K562 (cell line): ENCODE measurements at regions not wholly inside any gene's neighbourhood (a gene's known extent, or its start where the extent isn't known, plus 50 kb on each side); places are given as distances from the start of the nearest gene placed in this dataset.

Experiments
- ATAC-seq: fragments of 200-7000 bp; cut with Tn5 transposase; 3 replicates; pipeline ENCODE4 v1.9.1; 2020; ENCODE audit warnings: moderate library complexity
- BruUV-seq: library from RNA; stranded (reverse); fragments of 400-500 nt; replicated peaks from 2 replicates; lab custom pipeline; 2021; lab: Mats Ljungman, UMichigan
- CTCF ChIA-PET: fragments of 300-600 bp; formaldehyde crosslinking; extraction: SDS; loops from one replicate; lab custom pipeline; 2021; ENCODE audit warnings: low intra/inter-chr PET ratio; lab: Yijun Ruan, JAX
- POLR2A ChIA-PET: fragments of 300-600, 350-650 bp; sonication (Branson Sonifier 250); formaldehyde crosslinking; extraction: SDS; loops from one replicate; lab custom pipeline; 2021; ENCODE audit warnings: antibody characterized with exemption, inconsistent platforms; lab: Yijun Ruan, JAX
- DNase-seq, 4 experiments: peaks; one replicate each; pipeline versions ENCODE4 v3.0.0 to v3.0.0-alpha.2; 2011 to 2018; ENCODE audit warnings: low spot score in 3 of 4, mixed read lengths in 3 of 4; ENCODE audit errors: extremely low read depth in 1 of 4
- FAIRE-seq: peaks from 2 replicates; lab custom pipeline; 2011; peaks lifted over from hg19 to GRCh38; lab: Jason Lieb, UNC
- H2AFZ ChIP-seq: 2 replicates; pipeline ENCODE4 v1.6.0; 2011; ENCODE audit warnings: low read depth, low read length, control low read depth, inconsistent platforms
- H3K27ac ChIP-seq: fragments of 200-600 bp; 3 replicates; pipeline ENCODE4 v1.8.0; 2011; ENCODE audit warnings: low read depth, mild to moderate bottlenecking, control low read depth, inconsistent platforms, low read length, moderate library complexity, mixed read lengths; ENCODE audit errors: extremely low read depth
- H3K27me3 ChIP-seq, 2 experiments: fragments of 300-600 bp in 1 of 2; 2 replicates in 1 of 2; 3 replicates in 1 of 2; pipeline versions ENCODE4 v1.6.0 to v1.8.0; 2011; ENCODE audit warnings: inconsistent platforms in 2 of 2, low read length in 2 of 2, mild to moderate bottlenecking in 1 of 2, mixed read lengths in 1 of 2, moderate library complexity in 1 of 2; ENCODE audit not compliant: control insufficient read depth in 2 of 2, insufficient read depth in 2 of 2
- H3K36me3 ChIP-seq: fragments of 300-600 bp; 3 replicates; pipeline ENCODE4 v1.8.0; 2011; ENCODE audit warnings: mild to moderate bottlenecking, low read length, inconsistent platforms; ENCODE audit not compliant: control insufficient read depth, insufficient read depth
- H3K4me1 ChIP-seq, 2 experiments: fragments of 200-600 bp in 1 of 2; replicated peaks in 1 of 2; 2 replicates in 1 of 2; 3 replicates in 1 of 2; pipeline versions ENCODE4 v1.5.1 to v1.8.0; 2011; ENCODE audit warnings: inconsistent platforms in 2 of 2, low read length in 2 of 2, mild to moderate bottlenecking in 1 of 2, mixed read lengths in 1 of 2, moderate library complexity in 1 of 2; ENCODE audit not compliant: control insufficient read depth in 2 of 2, insufficient read depth in 2 of 2
- H3K4me2 ChIP-seq: 2 replicates; pipeline ENCODE4 v1.6.1; 2011; ENCODE audit warnings: low read length, control low read depth, inconsistent platforms, mixed read lengths; ENCODE audit not compliant: insufficient read depth
- H3K4me3 ChIP-seq: fragments of 200-600 bp; sonication (generic), shearing (Covaris generic); 2 replicates; pipeline ENCODE4 v1.5.1; 2016; ENCODE audit warnings: control low read depth, inconsistent platforms
- H3K79me2 ChIP-seq: fragments of 200-600 bp; 3 replicates; pipeline ENCODE4 v1.8.0; 2011; ENCODE audit warnings: low read length, inconsistent platforms; ENCODE audit not compliant: control insufficient read depth, insufficient read depth
- H3K9ac ChIP-seq, 2 experiments: 2 replicates each; pipeline versions ENCODE4 v1.6.0 to v1.6.1; 2011; ENCODE audit warnings: low read depth in 2 of 2, low read length in 2 of 2, control low read depth in 1 of 2, inconsistent platforms in 1 of 2, mild to moderate bottlenecking in 1 of 2, mixed read lengths in 1 of 2; ENCODE audit not compliant: insufficient read depth in 1 of 2
- H3K9me1 ChIP-seq: one replicate; pipeline ENCODE4 v1.6.0; 2011; ENCODE audit warnings: inconsistent platforms, mild to moderate bottlenecking, low read length, moderate library complexity; ENCODE audit not compliant: control insufficient read depth, insufficient read depth
- H3K9me3 ChIP-seq: replicated peaks from 2 replicates; pipeline ENCODE4 v1.5.1; 2011; ENCODE audit warnings: low read depth, low read length, inconsistent platforms; ENCODE audit not compliant: control insufficient read depth, insufficient read depth
- H4K20me1 ChIP-seq: replicated peaks from 2 replicates; pipeline ENCODE4 v1.6.1; 2011; ENCODE audit warnings: low read length, inconsistent platforms, mixed read lengths; ENCODE audit not compliant: control insufficient read depth, insufficient read depth
- CBFB ChIP-seq: sonication (generic); formaldehyde crosslinking; IDR thresholded peaks from 2 replicates; pipeline ENCODE4 v1.4.0; 2020; ENCODE audit warnings: mild to moderate bottlenecking, missing genetic modification reagents
- GMEB1 ChIP-seq: fragments of 250-450 bp; sonication (Bioruptor Pico); IDR thresholded peaks from 2 replicates; pipeline ENCODE4 v1.4.0; 2020; ENCODE audit warnings: mild to moderate bottlenecking
- WGBS: fragments of 100-300 bp; shearing (Covaris generic); methylation state at CpG from one replicate; pipeline ENCODE4 v1.1.6; 2016; ENCODE audit warnings: low coverage, mixed read lengths; ENCODE audit not compliant: insufficient coverage; ENCODE audit errors: missing lambda C conversion rate; 5-methylcytosine and 5-hydroxymethylcytosine counted together
- in situ Hi-C: fragments of 300-500 bp; cut with MboI; formaldehyde crosslinking; loops from 4 replicates; pipeline ENCODE4 v1.15.0; 2018; ENCODE audit warnings: inconsistent platforms, mixed read lengths
- intact Hi-C: fragments of 100-400 bp; cut with micrococcal nuclease; formaldehyde crosslinking; loops from 2 replicates; pipeline ENCODE4 v1.14.2; 2022

- in situ Hi-C loops, result no loop called here
- ChIA-PET CTCF (no interaction called here), POLR2A (no interaction called here)
- no peak overlapping the region for H3K4me2 ChIP-seq
- 2% methylated on average over 6 of the region's 6 CpGs for WGBS
- no peaks in the 10 kb centered on the region for H3K9me1 ChIP-seq
- no peak for TF ChIP-seq GMEB1 (CRISPR knock-in tag)
- no peaks in the 10 kb centered on the region for H4K20me1 ChIP-seq
- no peak overlapping the region for H3K27ac ChIP-seq
- no peak for FAIRE-seq
- H3K79me2 ChIP-seq, result no peaks in the 10 kb centered on the region
- DNase-seq, result no peak
- no peak for ATAC-seq
- H3K4me1 ChIP-seq, result no peaks in the 10 kb centered on the region
- no peaks in the 10 kb centered on the region for H3K27me3 ChIP-seq
- H2AFZ ChIP-seq, result no peak overlapping the region
- H3K4me3 ChIP-seq, result no peak overlapping the region
- no peaks in the 10 kb centered on the region for H3K36me3 ChIP-seq
- intact Hi-C loops, result no loop called here
- BruUV-seq, result no TSS peak
- 0 out of 2 replicates have a peak, but pooled peaks cover 2% of the 10 kb centered on the region for H3K9me3 ChIP-seq
- no peak overlapping the region for H3K9ac ChIP-seq
Observed at GRCh38 chr18:41532344-41533086, 422.5 kb upstream of the PIK3C3 start.

GRCh38 chr18:41530970-41531369 is 424.1 kb upstream of the PIK3C3 start:
- Histone ChIP-seq H3K27ac (no peak overlapping the region), H3K9me3 (0 out of 2 replicates have a peak, but pooled peaks cover 2% of the 10 kb centered on the region), H4K20me1 (no peaks in the 10 kb centered on the region), H3K79me2 (no peaks in the 10 kb centered on the region), H3K4me3 (no peak overlapping the region), H3K27me3 (no peaks in the 10 kb centered on the region), H3K36me3 (no peaks in the 10 kb centered on the region), H3K4me2 (no peak overlapping the region), H2AFZ (no peak overlapping the region), H3K9me1 (no peaks in the 10 kb centered on the region), H3K4me1 (no peaks in the 10 kb centered on the region), H3K9ac (no peak overlapping the region)
- intact Hi-C loops (no loop called here), in situ Hi-C loops (no loop called here)
- no TSS peak for BruUV-seq
- FAIRE-seq (no peak), ATAC-seq (no peak), DNase-seq (no peak)
- TF ChIP-seq CBFB, result no peak
- ChIA-PET CTCF (interaction anchor here (0.7 kb wide), 1 partner anchor 149 kb away, joined by 4 read pairs; no protein-coding TSS in a partner anchor), POLR2A (no interaction called here)
- WGBS, result 0% methylated on average over 1 of the region's 1 CpG
